ENCODE measurements at regions not wholly inside any gene's neighbourhood (a gene's known extent, or its start where the extent isn't known, plus 50 kb on each side); places are given as distances from the start of the nearest gene placed in this dataset.

DNA sequence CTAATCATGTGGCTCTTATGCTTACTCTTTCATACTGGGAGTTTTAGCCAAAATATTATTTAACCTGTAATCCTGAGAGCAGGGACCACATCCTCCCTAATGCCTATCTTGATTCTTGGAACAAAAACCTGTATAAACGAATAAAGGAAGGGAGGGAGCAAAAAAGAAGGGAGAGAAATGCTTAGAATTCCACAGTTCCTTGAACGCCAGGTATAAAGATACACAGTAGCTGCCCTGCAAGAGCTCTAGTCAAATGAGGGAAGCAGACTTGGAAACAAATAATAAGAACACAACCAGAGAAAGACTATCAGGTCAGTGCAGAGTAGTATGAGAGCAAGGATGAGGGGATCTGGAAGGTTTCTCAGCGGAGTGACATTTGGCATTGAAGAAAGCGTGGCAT lies 116.3 kb downstream of the SLC30A10 start:
- H3K4me2 ChIP-seq (ENCODE audit: low read length): no peak overlapping the region
- CTCF ChIA-PET: interaction anchor here (0.9 to 1.8 kb wide), 13 partner anchors 11 to 1552 kb away, joined by 3 to 9 read pairs (median 4); no protein-coding TSS in a partner anchor
- H3K4me1 ChIP-seq (ENCODE audit: control insufficient read depth in 1 of 2, insufficient read depth in 2 of 2, low read length in 2 of 2): peaks cover 0 to 6% of the 10 kb centered on the region in 2 experiments; a peak in 1 of 4 replicates
- H3K9me2 ChIP-seq (ENCODE audit: insufficient read depth): no peaks in the 10 kb centered on the region
- H3K27me3 ChIP-seq (ENCODE audit: insufficient read depth, low read length): peaks cover 53% of the 10 kb centered on the region; the same call in 1 of the 2 replicates
- intact Hi-C loops (cut with micrococcal nuclease): loop anchor here (1.0 to 10.0 kb wide), 6 partner anchors 151 to 1473 kb away; no protein-coding TSS in a partner anchor
- H3K4me3 ChIP-seq (replicated peaks in 1 of 2; ENCODE audit: low read depth in 1 of 2, low read length in 2 of 2): no peak overlapping the region
- BruUV-seq (replicated peaks): no TSS peak
- H3K36me3 ChIP-seq (ENCODE audit: control insufficient read depth in 1 of 2, insufficient read depth in 2 of 2, low read length in 2 of 2): no peaks in the 10 kb centered on the region
- no peaks in the 10 kb centered on the region for H3K79me2 ChIP-seq (ENCODE audit: insufficient read depth, low read length)
- RAD21 ChIA-PET (ENCODE audit: low non-redundant PET in 1 of 2, low total read pairs in 2 of 2, uncharacterized antibody in 2 of 2, unreplicated experiment in 2 of 2): interaction anchor here in 1 of 2 experiments (0.9 to 1.5 kb wide), 2 partner anchors 245 to 947 kb away, joined by 3 to 4 read pairs; no protein-coding TSS in a partner anchor
- TF ChIP-seq POLR2AphosphoS5 (IDR thresholded peaks at IDR 0.05; ENCODE audit: low read depth, low read length) (no peak), CEBPB (IDR thresholded peaks at IDR 0.05; ENCODE audit: low read depth) (no peak), ZFX (IDR thresholded peaks at IDR 0.05) (no peak), SIN3A (IDR thresholded peaks at IDR 0.05; ENCODE audit: low read depth) (no peak), EZH2 (IDR thresholded peaks at IDR 0.05) (no peak)
- TF ChIP-seq, protein P1, sequence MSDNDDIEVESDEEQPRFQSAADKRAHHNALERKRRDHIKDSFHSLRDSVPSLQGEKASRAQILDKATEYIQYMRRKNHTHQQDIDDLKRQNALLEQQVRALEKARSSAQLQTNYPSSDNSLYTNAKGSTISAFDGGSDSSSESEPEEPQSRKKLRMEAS (IDR thresholded peaks at IDR 0.05): no peak
- H3K27ac ChIP-seq (ENCODE audit: low read depth, low read length): no peak overlapping the region
- no peaks in the 10 kb centered on the region for H3K9me3 ChIP-seq (ENCODE audit: control insufficient read depth in 1 of 2, insufficient read depth in 1 of 2, low read depth in 1 of 2, low read length in 2 of 2)
- H4K20me1 ChIP-seq (ENCODE audit: insufficient read depth): no peaks in the 10 kb centered on the region
- no peak overlapping the region for H3K9ac ChIP-seq (ENCODE audit: low read length)
- no peak for ATAC-seq
- no peak overlapping the region for H2AFZ ChIP-seq (ENCODE audit: low read depth, low read length, poor library complexity, severe bottlenecking)
- POLR2A ChIA-PET: no interaction called here
- DNase-seq (ENCODE audit: low read depth, low spot score): no peak

GRCh38 chr1:219810451-219810850 lies 117.9 kb downstream of the SLC30A10 start:
- H3K36me3 ChIP-seq (ENCODE audit: control insufficient read depth in 1 of 2, insufficient read depth in 2 of 2, low read length in 2 of 2): no peaks in the 10 kb centered on the region
- no peak overlapping the region for H3K27ac ChIP-seq (ENCODE audit: low read depth, low read length)
- ChIA-PET POLR2A (no interaction called here), RAD21 (ENCODE audit: low non-redundant PET in 1 of 2, low total read pairs in 2 of 2, uncharacterized antibody in 2 of 2, unreplicated experiment in 2 of 2) (no interaction called here), CTCF (interaction anchor here (1.3 kb wide), 1 partner anchor 1511 kb away, joined by 4 read pairs; no protein-coding TSS in a partner anchor)
- no peaks in the 10 kb centered on the region for H4K20me1 ChIP-seq (ENCODE audit: insufficient read depth)
- ATAC-seq: no peak
- BruUV-seq (replicated peaks): no TSS peak
- H3K27me3 ChIP-seq (ENCODE audit: insufficient read depth, low read length): peaks cover 46% of the 10 kb centered on the region; the same call in 1 of the 2 replicates
- no peak overlapping the region for H3K4me2 ChIP-seq (ENCODE audit: low read length)
- no peak overlapping the region for H3K9ac ChIP-seq (ENCODE audit: low read length)
- no peak overlapping the region for H3K4me3 ChIP-seq (replicated peaks in 1 of 2; ENCODE audit: low read depth in 1 of 2, low read length in 2 of 2)
- H3K9me2 ChIP-seq (ENCODE audit: insufficient read depth): no peaks in the 10 kb centered on the region
- no peaks in the 10 kb centered on the region for H3K79me2 ChIP-seq (ENCODE audit: insufficient read depth, low read length)
- no peaks in the 10 kb centered on the region for H3K9me3 ChIP-seq (ENCODE audit: control insufficient read depth in 1 of 2, insufficient read depth in 1 of 2, low read depth in 1 of 2, low read length in 2 of 2)
- peaks cover 0 to 6% of the 10 kb centered on the region in 2 experiments; a peak in 1 of 4 replicates for H3K4me1 ChIP-seq (ENCODE audit: control insufficient read depth in 1 of 2, insufficient read depth in 2 of 2, low read length in 2 of 2)
- no peak overlapping the region for H2AFZ ChIP-seq (ENCODE audit: low read depth, low read length, poor library complexity, severe bottlenecking)
- intact Hi-C loops (cut with micrococcal nuclease): loop anchor here (5.0 to 10.0 kb wide), 3 partner anchors 238 to 743 kb away; no protein-coding TSS in a partner anchor
- DNase-seq (ENCODE audit: low read depth, low spot score): no peak
- TF ChIP-seq, protein P2, sequence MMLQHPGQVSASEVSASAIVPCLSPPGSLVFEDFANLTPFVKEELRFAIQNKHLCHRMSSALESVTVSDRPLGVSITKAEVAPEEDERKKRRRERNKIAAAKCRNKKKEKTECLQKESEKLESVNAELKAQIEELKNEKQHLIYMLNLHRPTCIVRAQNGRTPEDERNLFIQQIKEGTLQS (IDR thresholded peaks at IDR 0.05): no peak
- TF ChIP-seq SIN3A (IDR thresholded peaks at IDR 0.05; ENCODE audit: low read depth): no peak
- no peak for TF ChIP-seq SRF (IDR thresholded peaks at IDR 0.05; ENCODE audit: low read depth)
- TF ChIP-seq RAD21 (IDR thresholded peaks at IDR 0.05; ENCODE audit: low read depth): no peak
- TF ChIP-seq, protein P3, sequence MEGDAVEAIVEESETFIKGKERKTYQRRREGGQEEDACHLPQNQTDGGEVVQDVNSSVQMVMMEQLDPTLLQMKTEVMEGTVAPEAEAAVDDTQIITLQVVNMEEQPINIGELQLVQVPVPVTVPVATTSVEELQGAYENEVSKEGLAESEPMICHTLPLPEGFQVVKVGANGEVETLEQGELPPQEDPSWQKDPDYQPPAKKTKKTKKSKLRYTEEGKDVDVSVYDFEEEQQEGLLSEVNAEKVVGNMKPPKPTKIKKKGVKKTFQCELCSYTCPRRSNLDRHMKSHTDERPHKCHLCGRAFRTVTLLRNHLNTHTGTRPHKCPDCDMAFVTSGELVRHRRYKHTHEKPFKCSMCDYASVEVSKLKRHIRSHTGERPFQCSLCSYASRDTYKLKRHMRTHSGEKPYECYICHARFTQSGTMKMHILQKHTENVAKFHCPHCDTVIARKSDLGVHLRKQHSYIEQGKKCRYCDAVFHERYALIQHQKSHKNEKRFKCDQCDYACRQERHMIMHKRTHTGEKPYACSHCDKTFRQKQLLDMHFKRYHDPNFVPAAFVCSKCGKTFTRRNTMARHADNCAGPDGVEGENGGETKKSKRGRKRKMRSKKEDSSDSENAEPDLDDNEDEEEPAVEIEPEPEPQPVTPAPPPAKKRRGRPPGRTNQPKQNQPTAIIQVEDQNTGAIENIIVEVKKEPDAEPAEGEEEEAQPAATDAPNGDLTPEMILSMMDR (IDR thresholded peaks at IDR 0.05 in 2 of 3, conservative IDR thresholded peaks at IDR 0.05 in 1 of 3; ENCODE audit: borderline replicate concordance in 1 of 3, insufficient read depth in 1 of 3, low read depth in 2 of 3, low read length in 2 of 3): no peak
- no peak for TF ChIP-seq CBX3 (IDR thresholded peaks at IDR 0.05; ENCODE audit: low read depth)
- no peak for TF ChIP-seq JUND (IDR thresholded peaks at IDR 0.05)
- TF ChIP-seq, protein P4, sequence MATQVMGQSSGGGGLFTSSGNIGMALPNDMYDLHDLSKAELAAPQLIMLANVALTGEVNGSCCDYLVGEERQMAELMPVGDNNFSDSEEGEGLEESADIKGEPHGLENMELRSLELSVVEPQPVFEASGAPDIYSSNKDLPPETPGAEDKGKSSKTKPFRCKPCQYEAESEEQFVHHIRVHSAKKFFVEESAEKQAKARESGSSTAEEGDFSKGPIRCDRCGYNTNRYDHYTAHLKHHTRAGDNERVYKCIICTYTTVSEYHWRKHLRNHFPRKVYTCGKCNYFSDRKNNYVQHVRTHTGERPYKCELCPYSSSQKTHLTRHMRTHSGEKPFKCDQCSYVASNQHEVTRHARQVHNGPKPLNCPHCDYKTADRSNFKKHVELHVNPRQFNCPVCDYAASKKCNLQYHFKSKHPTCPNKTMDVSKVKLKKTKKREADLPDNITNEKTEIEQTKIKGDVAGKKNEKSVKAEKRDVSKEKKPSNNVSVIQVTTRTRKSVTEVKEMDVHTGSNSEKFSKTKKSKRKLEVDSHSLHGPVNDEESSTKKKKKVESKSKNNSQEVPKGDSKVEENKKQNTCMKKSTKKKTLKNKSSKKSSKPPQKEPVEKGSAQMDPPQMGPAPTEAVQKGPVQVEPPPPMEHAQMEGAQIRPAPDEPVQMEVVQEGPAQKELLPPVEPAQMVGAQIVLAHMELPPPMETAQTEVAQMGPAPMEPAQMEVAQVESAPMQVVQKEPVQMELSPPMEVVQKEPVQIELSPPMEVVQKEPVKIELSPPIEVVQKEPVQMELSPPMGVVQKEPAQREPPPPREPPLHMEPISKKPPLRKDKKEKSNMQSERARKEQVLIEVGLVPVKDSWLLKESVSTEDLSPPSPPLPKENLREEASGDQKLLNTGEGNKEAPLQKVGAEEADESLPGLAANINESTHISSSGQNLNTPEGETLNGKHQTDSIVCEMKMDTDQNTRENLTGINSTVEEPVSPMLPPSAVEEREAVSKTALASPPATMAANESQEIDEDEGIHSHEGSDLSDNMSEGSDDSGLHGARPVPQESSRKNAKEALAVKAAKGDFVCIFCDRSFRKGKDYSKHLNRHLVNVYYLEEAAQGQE (IDR thresholded peaks at IDR 0.05; ENCODE audit: low read depth): no peak
- no peak for TF ChIP-seq EZH2 (IDR thresholded peaks at IDR 0.05)
- TF ChIP-seq ELF1 (IDR thresholded peaks at IDR 0.05; ENCODE audit: borderline replicate concordance, low read depth): no peak
- TF ChIP-seq YY1 (IDR thresholded peaks at IDR 0.05; ENCODE audit: extremely low read depth, insufficient replicate concordance, low read depth, low read length): no peak
- no peak for TF ChIP-seq SP1 (IDR thresholded peaks at IDR 0.05; ENCODE audit: low read depth)
- TF ChIP-seq POLR2A (IDR thresholded peaks at IDR 0.05; ENCODE audit: borderline replicate concordance, extremely low read depth, insufficient read depth, insufficient read length): no peak

Measured in HCT116 (cell line).